ENCODE measurements at regions not wholly inside any gene's neighbourhood (a gene's known extent, or its start where the extent isn't known, plus 50 kb on each side); places are given as distances from the start of the nearest gene placed in this dataset.
"Not testable (repeated sequence)": the region's sequence is repeated elsewhere in the genome, so short reads cannot be mapped to it uniquely, and the experiment has no call there.

DNA sequence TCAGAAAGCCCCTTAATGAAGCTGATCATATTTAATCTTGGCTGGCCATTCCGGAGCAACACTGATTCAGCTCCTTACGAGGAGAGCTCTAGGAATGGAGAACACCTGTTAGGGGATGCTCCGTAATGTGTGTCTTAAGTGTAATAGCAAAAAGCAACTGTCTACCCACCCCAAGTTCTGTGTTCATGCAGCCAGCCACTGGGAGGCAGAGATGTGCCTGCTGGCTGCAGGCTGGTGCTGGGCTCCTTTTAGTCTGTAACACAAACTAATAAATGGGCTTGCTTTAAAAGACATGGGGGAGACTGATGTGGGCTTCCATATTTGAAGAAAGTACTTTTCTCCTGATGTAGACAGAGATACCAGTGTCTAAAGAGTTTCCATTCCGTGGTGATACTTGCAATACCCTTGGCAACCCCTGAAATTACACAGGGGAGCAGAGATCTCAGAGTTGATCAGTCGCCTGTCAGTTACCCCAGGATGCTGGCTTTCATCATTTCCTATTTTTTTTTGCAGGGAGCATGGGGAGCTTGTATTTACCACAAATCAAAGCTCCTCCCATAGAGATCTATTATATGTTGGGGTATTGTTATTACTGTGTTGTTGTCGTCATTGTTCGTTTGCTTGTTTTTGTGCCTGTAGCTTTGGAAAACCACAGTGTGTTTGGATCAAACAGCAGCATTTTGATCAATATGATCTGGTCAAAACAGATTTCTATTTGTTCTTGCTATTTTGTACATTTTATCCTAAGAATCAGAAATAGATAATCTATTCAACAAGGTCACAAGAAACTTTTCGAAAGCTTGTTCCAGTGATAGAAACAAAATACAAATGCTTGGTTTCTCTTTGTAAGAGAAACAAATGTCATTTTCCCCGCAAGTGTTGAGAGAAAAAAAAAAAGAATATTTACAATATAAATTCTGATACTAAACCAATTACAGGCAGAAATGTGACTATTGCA lies 65.8 kb downstream of the MTX3 start:
- no peak for DNase-seq (ENCODE audit: low read depth in 2 of 2)

DNA sequence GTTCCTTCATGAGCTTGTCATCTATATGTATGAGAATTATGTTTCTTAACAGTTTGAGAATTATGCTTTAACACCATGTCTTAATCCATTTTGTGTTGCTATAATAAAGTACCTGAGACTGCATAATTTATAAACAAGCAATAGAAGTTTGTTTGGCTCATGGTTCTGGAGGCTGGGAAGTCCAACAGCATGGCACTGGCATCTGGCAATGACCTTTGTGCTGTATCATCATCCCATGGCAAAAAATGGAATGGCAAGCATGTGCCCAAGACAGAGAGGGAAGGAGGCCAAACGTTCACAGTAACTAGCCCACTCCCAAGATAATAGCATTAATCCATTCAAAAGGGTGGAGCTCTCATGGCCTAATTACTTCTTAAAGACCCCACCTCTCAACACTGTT lies 67.6 kb downstream of the MTX3 start:
- DNase-seq (ENCODE audit: low read depth in 2 of 2): no peak

DNA sequence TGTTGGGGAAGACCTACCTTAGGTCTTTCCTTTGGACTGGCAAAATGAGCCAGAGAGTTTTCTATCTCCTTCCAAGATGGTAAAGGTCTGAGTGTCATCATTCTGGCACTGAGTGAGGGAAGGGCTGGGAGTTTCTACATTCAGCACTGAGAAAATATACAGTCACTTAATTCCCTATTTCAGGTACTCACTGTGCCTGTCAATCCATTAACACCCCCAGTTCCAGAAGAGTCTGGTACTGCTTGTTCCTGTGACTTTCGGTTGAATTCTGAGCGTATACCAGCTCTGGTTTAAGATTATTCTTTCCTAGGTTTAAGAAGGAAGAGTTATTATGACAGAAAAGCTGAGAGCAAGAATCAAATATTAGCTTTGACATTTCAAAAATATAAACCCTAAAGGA lies 68.4 kb downstream of the MTX3 start:
- no peak for DNase-seq (ENCODE audit: low read depth in 2 of 2)

DNA sequence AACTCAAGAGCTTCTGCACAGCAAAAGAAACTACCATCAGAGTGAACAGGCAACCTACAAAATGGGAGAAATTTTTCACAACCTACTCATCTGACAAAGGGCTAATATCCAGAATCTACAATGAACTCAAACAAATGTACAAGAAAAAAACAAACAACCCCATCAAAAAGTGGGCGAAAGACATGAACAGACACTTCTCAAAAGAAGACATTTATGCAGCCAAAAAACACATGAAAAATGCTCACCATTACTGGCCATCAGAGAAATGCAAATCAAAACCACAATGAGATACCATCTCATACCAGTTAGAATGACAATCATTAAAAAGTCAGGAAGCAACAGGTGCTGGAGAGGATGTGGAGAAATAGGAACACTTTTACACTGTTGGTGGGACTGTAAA lies 83.6 kb downstream of the MTX3 start:
- not testable (repeated sequence) for DNase-seq (ENCODE audit: low read depth in 2 of 2)

DNA sequence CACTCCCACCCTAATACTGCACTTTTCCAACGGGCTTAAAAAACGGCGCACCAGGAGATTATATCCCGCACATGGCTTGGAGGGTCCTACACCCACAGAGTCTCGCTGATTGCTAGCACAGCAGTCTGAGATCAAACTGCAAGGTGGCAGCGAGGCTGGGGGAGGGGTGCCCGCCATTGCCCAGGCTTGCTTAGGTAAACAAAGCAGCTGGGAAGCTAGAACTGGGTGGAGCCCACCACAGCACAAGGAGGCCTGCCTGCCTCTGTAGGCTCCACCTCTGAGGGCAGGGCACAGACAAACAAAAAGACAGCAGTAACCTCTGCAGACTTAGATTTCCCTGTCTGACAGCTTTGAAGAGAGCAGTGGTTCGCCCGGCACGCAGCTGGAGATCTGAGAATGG lies 88.5 kb downstream of the MTX3 start:
- not testable (repeated sequence) for DNase-seq (ENCODE audit: low read depth in 2 of 2)

DNA sequence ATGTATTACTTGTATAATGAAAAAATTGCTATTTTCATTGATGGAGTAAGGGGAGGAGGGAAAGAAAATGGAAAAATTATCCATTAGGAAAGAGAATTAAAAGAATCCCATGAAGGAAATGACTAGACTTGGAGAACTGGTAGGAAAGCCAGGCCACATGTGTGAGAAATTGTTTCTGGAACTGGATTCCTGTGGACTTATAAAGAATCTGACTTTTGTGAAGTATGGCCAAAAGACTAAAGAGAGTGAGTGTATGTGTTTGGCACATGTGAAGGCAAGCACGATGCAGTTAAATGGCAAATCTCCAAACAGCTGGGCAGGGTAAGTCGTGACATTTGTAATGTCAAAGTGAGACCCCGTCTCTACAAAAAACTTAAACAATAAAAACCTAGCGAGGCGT lies 89.4 kb downstream of the MTX3 start:
- no peak for DNase-seq (ENCODE audit: low read depth in 2 of 2)

DNA sequence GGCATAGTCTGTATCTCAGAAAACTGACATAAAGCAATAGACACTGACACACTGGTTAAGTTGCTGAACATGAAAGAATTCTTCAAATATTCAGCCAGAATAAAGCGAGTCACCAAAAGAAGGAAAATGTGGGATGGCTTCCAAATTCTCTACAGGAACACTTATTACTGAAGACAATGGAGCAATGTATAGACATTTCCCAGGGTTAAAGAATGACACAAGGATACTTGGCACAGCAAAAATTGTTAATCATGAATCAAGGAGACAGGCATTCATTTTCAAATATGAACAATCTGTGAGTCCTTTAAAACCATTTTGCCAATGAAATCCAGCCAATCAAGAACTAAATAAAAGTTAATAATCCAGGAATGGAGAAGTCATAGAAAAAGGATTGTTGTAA lies 92.5 kb downstream of the MTX3 start:
- DNase-seq (ENCODE audit: low read depth in 2 of 2): no peak

DNA sequence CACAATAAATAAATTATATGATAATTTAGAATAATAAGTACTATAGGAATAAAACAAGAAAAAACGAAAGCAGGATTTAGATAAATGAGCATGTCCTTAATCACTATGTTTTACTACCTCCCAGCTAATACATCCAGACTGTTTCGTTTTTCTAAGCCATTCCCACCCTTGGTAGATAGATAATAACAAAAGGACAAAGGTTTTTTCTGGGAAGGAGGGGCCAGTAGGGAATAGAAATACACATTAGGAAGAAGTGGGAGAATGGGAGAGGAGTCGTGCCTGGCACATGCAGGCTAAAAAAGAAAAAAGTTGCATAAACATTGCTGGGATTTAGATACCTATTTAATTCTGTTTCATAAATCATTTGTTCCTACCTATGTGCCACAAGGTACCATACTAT lies 97.1 kb downstream of the MTX3 start:
- DNase-seq (ENCODE audit: low read depth in 2 of 2): no peak

DNA sequence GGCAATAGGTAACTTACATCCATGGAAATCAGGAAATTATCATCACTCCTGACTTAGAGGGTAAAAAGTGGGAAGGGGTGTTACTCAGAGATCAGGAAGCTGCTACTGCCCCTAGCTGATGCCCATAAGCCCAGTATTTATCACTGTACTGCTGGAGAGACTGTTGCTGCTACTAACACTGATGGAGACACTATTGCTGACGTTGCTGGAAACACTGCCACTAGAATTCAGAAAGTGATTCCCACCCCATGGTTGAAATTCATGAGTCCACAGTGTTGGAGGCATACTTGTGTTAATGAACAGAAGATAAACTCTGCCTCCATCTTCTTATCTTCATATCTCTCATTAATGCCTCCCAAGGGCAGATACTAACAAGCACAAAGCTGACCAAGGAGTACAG lies 97.6 kb downstream of the MTX3 start:
- no peak for DNase-seq (ENCODE audit: low read depth in 2 of 2)

DNA sequence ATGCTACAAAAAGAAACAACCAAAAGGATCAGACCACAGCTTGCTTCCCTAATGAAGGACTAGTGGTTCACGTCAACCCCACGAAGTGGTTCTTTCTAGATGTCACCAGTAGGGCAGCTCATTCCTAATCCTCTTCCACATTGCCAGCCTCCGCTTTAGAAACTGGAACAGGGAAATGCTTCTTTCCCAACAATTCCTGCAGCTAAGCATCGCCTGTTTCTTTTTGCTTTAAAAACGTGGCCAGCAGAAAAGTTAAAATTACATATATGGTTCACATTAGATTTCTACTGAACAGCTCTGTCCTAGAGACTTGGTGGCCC lies 100.2 kb downstream of the MTX3 start:
- no peak for DNase-seq (ENCODE audit: low read depth in 2 of 2)

DNA sequence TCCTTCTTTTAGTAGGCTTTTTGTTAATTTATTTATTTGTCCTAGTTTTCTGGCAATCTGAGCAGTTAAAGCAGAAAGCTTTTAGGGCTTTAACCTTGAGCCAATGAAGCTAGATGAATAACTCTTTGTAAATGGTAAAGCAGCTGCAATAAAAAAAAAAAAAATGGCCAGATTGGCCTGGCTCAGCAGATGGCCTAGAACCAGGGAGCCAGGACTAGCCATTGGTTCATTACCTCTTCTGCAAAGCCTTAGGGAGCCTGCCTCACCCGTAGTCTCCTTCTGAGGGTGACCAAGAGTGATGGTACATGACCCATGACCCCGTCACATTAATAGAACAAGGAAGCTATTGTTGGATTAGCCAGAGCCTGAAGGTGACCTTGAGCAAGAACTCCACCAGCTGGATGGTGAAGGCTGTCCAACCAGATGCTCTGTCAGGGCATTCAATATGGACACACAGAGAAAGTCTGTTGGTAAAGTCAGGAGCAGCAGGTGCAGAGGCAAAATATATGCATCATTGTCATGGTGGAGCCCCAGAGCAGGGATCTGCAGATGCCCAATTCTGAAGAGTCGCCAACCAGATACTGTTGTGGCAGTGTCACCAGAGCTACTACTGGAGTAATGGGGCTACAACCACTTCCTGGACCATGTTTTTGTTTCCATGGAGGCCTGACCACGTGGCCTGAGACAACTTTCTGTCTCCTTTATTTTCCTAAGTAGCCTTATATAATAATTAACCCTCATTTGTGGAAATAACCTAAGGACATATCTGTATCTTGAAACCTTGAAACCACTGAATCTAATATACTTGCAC lies 100.7 kb downstream of the MTX3 start:
- no peak for DNase-seq (ENCODE audit: low read depth in 2 of 2)

DNA sequence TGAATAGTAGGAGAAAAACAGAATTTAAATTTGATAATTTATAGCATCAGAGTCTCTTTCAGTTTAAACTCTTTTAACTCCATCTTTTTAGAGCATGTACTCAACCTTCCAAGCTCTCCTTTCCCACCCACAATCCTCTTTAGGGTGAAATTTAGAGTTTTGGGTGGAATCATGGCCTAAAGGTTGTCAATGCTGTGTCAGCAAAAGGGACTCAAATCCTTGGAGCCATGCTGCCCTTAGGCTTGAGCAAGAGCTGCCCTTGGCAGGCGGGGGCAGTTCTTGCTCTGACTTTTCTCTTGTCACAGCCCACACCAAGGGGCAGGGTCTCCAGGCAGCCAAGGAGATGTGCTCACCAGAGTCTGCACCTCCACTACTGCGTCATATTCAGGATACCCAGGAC lies 102.4 kb downstream of the MTX3 start:
- no peak for DNase-seq (ENCODE audit: low read depth in 2 of 2)

DNA sequence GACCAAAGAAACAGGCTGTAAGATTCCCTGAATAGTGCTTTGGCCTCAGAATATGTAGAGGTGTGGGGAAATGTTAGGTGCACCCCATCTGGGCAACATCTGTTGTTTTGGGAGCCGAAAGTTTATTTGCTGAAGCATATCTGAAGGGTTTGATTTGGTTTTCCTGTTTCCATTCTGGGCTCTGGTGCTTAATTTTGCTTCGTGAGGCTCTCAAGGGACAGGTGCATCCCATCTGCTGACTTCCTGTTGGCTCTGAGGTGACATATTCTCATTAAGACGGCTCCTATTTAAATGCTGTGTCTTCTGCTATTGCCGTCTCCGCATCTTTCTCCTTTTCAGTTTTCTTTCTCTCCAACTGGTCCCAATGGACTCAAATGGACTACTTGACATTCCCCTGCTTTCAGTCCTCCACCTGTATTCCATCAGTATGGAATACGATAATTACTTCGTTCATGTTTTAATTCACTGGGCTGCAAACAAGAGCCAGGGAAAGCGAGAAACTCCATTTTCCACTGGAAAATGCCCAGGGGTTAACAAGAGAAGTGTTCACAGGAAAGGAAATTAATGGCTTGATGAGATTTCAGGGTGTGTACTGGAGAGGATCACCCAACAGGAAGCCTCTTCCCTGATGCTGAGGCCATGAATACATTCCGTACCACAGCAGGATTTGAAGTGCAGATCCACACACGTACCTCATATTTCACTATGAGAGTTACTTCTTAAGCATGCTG lies 104.0 kb downstream of the MTX3 start:
- no peak for DNase-seq (ENCODE audit: low read depth in 2 of 2)

DNA sequence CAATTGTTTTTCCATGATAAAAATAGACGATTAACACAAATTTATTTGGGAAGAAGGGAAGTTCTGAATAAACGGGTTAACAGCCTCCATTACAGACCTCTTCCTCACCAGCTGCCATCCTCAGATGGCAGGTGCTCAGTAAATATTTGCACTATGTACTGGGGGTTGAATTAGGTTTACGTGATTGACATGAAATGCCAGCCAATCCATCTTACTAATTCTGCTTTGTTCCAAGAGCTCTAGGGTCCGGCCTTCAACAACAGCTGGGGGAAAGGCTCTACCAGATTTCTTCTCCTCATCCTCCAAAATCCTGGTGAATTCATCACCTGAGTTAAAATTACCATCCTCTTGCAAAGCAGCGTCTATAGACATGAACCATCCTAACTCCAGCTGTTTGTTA lies 104.6 kb downstream of the MTX3 start:
- no peak for DNase-seq (ENCODE audit: low read depth in 2 of 2)

DNA sequence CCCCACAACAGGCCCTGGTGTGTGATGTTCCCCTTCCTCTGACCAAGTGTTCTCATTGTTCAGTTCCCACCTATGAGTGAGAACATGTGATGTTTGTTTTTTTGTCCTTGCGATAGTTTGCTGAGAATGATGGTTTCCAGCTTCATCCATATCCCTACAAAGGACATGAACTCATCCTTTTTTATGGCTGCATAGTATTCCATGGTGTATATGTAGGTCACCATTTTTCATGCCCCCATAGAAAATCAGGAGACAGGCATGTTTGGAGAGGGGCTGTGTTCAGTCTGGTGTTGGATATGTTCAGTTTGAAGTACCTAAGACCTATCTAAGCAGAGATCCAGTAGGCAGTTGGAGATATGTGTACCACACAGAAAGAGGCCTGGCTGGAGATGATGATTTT lies 111.2 kb downstream of the MTX3 start:
- DNase-seq (ENCODE audit: low read depth in 2 of 2): not testable (repeated sequence)

DNA sequence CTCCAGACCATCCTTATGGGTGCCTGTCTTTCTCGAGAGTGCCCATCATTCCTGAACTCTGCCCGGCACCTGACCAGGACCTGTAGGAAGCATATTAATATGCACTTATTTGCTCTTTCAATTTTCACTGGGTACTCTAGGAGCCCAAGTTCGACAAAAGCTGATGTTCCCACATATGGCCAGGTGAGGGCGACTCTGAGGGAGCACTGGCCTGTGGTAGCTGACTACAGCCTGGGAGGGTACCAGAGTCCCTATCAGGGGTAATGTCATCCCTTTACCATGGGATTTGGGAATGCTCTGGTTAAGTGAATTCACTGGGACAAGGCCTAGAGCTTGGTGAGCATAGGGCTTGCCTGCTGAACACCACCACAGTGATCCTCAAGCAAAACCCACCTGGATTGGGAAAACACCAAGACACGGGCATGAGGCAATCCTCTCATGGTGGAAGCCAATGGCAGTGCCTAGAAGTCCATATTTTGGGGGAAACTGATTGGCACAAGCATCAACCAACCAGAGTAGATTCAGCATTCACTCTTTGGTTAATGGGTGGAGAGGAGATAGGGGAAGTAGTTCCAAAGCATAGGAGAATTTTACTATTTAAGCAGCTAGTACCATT lies 112.2 kb downstream of the MTX3 start:
- DNase-seq (ENCODE audit: low read depth in 2 of 2): no peak

DNA sequence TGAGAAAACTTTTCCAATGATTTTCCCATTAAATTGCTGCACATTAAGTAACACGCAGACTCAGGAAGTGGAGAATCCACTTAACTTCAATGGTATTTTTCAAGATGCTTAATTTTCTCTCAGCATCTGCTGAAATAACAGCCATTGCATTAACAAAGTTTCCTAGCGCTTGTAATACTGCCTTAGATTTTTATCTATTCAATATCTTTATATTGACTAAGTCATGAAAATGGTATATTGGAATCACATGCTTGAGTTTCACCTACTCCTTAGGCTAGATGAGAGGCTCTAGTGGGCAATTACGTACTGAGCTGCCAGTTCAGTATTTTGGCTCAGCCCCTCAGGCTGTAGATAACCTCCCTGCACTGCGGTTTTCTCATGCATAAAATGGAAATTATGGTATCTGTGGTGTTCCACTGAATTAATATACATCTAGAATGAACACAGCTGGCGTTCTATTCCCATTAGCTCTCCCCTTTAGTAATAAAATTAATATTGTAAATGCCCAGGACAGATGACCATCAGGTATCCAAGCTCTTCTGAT lies 112.9 kb downstream of the MTX3 start:
- no peak for DNase-seq (ENCODE audit: low read depth in 2 of 2)

DNA sequence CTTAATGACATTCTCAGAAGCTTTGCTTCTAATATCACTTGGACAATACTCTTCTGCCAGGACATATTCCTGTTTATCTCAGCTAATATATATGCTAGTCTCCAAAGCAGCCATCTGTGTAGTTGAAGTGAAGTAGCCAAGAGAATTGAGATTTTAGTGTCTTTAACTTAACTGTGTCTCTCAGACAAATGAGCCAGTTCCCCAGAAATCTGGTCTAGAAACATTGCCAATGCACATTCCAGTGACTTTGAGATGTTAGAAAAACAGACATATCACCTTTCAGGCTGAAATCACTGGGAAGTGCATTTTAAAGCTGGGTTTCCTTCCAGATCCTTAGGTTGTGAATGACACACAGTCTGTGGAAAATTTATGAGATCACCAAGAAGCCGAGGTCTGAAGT lies 114.6 kb downstream of the MTX3 start:
- no peak for DNase-seq (ENCODE audit: low read depth in 2 of 2)

DNA sequence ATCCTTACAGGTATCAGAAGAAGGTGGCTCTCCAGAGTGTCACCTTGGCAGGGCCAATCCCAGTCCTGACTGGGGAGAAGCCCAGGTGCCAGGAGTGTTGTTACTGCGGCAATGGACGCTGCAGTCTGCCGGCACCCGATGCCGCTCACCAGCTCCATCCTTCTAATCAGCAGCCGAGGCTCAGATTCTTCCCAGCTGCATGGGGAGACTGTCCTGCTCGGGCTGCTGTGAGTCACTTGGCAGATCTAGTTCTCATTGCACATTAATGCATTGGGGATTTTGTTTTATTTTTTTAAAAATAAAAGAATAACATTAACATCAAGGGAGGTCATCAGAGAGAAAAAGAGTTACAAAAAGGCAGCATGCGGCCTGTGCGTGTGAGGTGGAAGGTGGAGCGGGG lies 115.8 kb downstream of the MTX3 start:
- no peak for DNase-seq (ENCODE audit: low read depth in 2 of 2)

DNA sequence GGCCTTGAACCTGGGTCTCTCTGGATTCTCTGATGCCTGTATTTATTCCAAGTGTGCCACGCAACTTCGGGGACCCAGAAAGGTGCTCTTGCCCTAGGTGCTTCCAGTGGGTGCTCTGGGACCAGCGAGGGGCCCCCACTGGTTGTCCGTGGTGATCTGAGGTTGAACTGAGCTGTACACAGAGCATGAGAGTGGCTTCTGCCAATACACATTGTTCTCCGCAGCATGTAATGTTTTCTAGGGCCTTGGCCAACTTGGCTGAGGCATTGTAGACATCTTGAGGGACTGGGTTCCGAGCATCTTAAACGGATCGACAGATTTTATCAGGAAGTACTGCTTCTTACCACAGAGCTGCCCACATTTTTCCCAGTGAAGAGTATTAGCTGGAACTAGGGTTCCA lies 117.9 kb downstream of the MTX3 start:
- DNase-seq (ENCODE audit: low read depth in 2 of 2): no peak

DNA sequence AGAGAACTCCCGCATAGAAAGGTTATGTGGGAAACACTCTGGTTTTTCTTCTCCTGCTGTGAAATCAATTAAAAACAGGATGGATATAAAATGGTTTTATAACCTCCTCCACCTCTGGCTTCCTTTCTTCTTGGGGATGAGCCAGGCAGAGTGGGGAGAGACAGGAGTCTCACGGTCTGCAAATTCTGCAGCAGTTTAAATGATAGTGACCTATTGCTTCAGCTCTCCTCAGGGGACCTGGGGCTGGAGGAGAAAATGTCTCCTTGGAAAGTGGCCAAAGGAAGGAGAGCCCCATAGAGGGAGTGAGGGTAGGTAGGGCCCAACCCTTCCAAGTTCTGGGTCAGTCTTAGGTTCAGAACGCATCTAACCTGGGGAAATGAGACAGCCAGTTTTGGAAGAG lies 118.8 kb downstream of the MTX3 start:
- no peak for DNase-seq (ENCODE audit: low read depth in 2 of 2)
